ENCODE measurements at regions not wholly inside any gene's neighbourhood (a gene's known extent, or its start where the extent isn't known, plus 50 kb on each side); places are given as distances from the start of the nearest gene placed in this dataset.

GRCh38 chr2:239690651-239691631 is 290.1 kb upstream of the HDAC4 start:
- FAIRE-seq (no peak), DNase-seq (ENCODE audit: low read depth, low spot score) (no peak)
- Histone ChIP-seq H4K20me1 (ENCODE audit: control insufficient read depth, extremely low read depth, insufficient read depth, low read length) (no peaks in the 10 kb centered on the region), H3K79me2 (ENCODE audit: control insufficient read depth, insufficient read depth, low read length) (no peaks in the 10 kb centered on the region), H3K4me3 (ENCODE audit: control insufficient read depth in 2 of 3, extremely low read depth in 1 of 3, insufficient read depth in 2 of 3, low read depth in 1 of 3, low read length in 3 of 3) (no peak overlapping the region), H2AFZ (ENCODE audit: control insufficient read depth, low read length) (no peak overlapping the region), H3K36me3 (ENCODE audit: control insufficient read depth in 2 of 2, extremely low read depth in 1 of 2, insufficient read depth in 2 of 2, low read length in 2 of 2) (no peaks in the 10 kb centered on the region), H3K9ac (ENCODE audit: control insufficient read depth, extremely low read depth, insufficient read depth, low read length) (no peak overlapping the region), H3K27me3 (ENCODE audit: control insufficient read depth, extremely low read depth, insufficient read depth, low read length) (peaks cover 15% of the 10 kb centered on the region), H3K4me2 (ENCODE audit: control insufficient read depth, extremely low read depth, insufficient read depth, low read depth, low read length) (no peak overlapping the region), H3K27ac (ENCODE audit: control insufficient read depth, insufficient read depth, low read length) (no peak overlapping the region), H3K9me3 (ENCODE audit: control insufficient read depth, low read depth, low read length) (no peaks in the 10 kb centered on the region), H3K9me1 (ENCODE audit: control insufficient read depth, extremely low read depth, insufficient read depth, low read length) (no peaks in the 10 kb centered on the region), H3K4me1 (ENCODE audit: control insufficient read depth, extremely low read depth, insufficient read depth, low read length) (no peaks in the 10 kb centered on the region)
- TF ChIP-seq CTCF (optimal IDR thresholded peaks at IDR 0.05 in 1 of 3, IDR thresholded peaks at IDR 0.05 in 1 of 3, conservative IDR thresholded peaks at IDR 0.05 in 1 of 3; ENCODE audit: extremely low read depth in 1 of 3, insufficient read depth in 2 of 3, low read length in 3 of 3) = no peak
- no peak for TF ChIP-seq EZH2 (IDR thresholded peaks at IDR 0.05; ENCODE audit: low read length)
- dilution Hi-C loops (cut with MboI; ENCODE audit: extremely low pct_ligation_motif_present, low sequenced_read_pairs) = no loop called here

GRCh38 chr2:239689985-239690384 is 289.2 kb upstream of the HDAC4 start:
- no peak overlapping the region for H2AFZ ChIP-seq (ENCODE audit: control insufficient read depth, low read length)
- DNase-seq (ENCODE audit: low read depth, low spot score) = no peak
- no peak overlapping the region for H3K4me3 ChIP-seq (ENCODE audit: control insufficient read depth in 2 of 3, extremely low read depth in 1 of 3, insufficient read depth in 2 of 3, low read depth in 1 of 3, low read length in 3 of 3)
- H3K9ac ChIP-seq (ENCODE audit: control insufficient read depth, extremely low read depth, insufficient read depth, low read length) = no peak overlapping the region
- H3K27me3 ChIP-seq (ENCODE audit: control insufficient read depth, extremely low read depth, insufficient read depth, low read length) = peaks cover 15% of the 10 kb centered on the region
- H3K4me1 ChIP-seq (ENCODE audit: control insufficient read depth, extremely low read depth, insufficient read depth, low read length) = no peaks in the 10 kb centered on the region
- no peaks in the 10 kb centered on the region for H3K36me3 ChIP-seq (ENCODE audit: control insufficient read depth in 2 of 2, extremely low read depth in 1 of 2, insufficient read depth in 2 of 2, low read length in 2 of 2)
- H3K9me1 ChIP-seq (ENCODE audit: control insufficient read depth, extremely low read depth, insufficient read depth, low read length) = no peaks in the 10 kb centered on the region
- FAIRE-seq = no peak
- dilution Hi-C loops (cut with MboI; ENCODE audit: extremely low pct_ligation_motif_present, low sequenced_read_pairs) = no loop called here
- no peaks in the 10 kb centered on the region for H3K9me3 ChIP-seq (ENCODE audit: control insufficient read depth, low read depth, low read length)
- H3K4me2 ChIP-seq (ENCODE audit: control insufficient read depth, extremely low read depth, insufficient read depth, low read depth, low read length) = no peak overlapping the region
- H3K27ac ChIP-seq (ENCODE audit: control insufficient read depth, insufficient read depth, low read length) = no peak overlapping the region
- no peaks in the 10 kb centered on the region for H3K79me2 ChIP-seq (ENCODE audit: control insufficient read depth, insufficient read depth, low read length)
- H4K20me1 ChIP-seq (ENCODE audit: control insufficient read depth, extremely low read depth, insufficient read depth, low read length) = no peaks in the 10 kb centered on the region
- TF ChIP-seq CTCF (optimal IDR thresholded peaks at IDR 0.05 in 1 of 3, IDR thresholded peaks at IDR 0.05 in 1 of 3, conservative IDR thresholded peaks at IDR 0.05 in 1 of 3; ENCODE audit: extremely low read depth in 1 of 3, insufficient read depth in 2 of 3, low read length in 3 of 3) (no peak), EZH2 (IDR thresholded peaks at IDR 0.05; ENCODE audit: low read length) (no peak)

Data from keratinocyte (primary cell).